ENCODE measurements at regions not wholly inside any gene's neighbourhood (a gene's known extent, or its start where the extent isn't known, plus 50 kb on each side); places are given as distances from the start of the nearest gene placed in this dataset.

- TF ChIP-seq CREB1 (IDR thresholded peaks at IDR 0.05; ENCODE audit: low read depth) (no peak), PKNOX1 (IDR thresholded peaks at IDR 0.05) (no peak), ZNF687 (IDR thresholded peaks at IDR 0.05) (no peak), RCOR1 (conservative IDR thresholded peaks at IDR 0.05; ENCODE audit: low read depth, low read length) (no peak), ZNF274 (IDR thresholded peaks at IDR 0.05; ENCODE audit: insufficient read depth, insufficient read length) (no peak), GATAD2B (conservative IDR thresholded peaks at IDR 0.05; ENCODE audit: low read depth) (no peak), POLR2A (IDR thresholded peaks at IDR 0.05; ENCODE audit: low read depth, low read length) (no peak), CBFB (IDR thresholded peaks at IDR 0.05; ENCODE audit: low read depth) (no peak), BMI1 (IDR thresholded peaks at IDR 0.05; ENCODE audit: borderline replicate concordance) (no peak), NR2F1 (conservative IDR thresholded peaks at IDR 0.05) (no peak), NRF1 (conservative IDR thresholded peaks at IDR 0.05; ENCODE audit: low read depth, low read length) (no peak), ZSCAN29 (IDR thresholded peaks at IDR 0.05) (no peak), CTCF (IDR thresholded peaks at IDR 0.05 in 2 of 3, conservative IDR thresholded peaks at IDR 0.05 in 1 of 3; ENCODE audit: control insufficient read depth in 2 of 3, extremely low read depth in 1 of 3, insufficient read depth in 1 of 3, low read depth in 3 of 3, low read length in 3 of 3) (no peak), FOXM1 (IDR thresholded peaks at IDR 0.05; ENCODE audit: low read depth, low read length) (no peak), LARP7 (IDR thresholded peaks at IDR 0.05) (no peak), SUZ12 (IDR thresholded peaks at IDR 0.05; ENCODE audit: unreplicated experiment) (no peak), HDAC6 (IDR thresholded peaks at IDR 0.05; ENCODE audit: unreplicated experiment) (no peak), SIX5 (IDR thresholded peaks at IDR 0.05; ENCODE audit: low read depth, low read length, severe bottlenecking) (no peak)
- TF ChIP-seq, protein P1, sequence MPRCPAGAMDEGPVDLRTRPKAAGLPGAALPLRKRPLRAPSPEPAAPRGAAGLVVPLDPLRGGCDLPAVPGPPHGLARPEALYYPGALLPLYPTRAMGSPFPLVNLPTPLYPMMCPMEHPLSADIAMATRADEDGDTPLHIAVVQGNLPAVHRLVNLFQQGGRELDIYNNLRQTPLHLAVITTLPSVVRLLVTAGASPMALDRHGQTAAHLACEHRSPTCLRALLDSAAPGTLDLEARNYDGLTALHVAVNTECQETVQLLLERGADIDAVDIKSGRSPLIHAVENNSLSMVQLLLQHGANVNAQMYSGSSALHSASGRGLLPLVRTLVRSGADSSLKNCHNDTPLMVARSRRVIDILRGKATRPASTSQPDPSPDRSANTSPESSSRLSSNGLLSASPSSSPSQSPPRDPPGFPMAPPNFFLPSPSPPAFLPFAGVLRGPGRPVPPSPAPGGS (IDR thresholded peaks at IDR 0.05; ENCODE audit: borderline replicate concordance, insufficient read depth, low read depth, low read length, poor library complexity, severe bottlenecking), result no peak
- WGBS (ENCODE audit: insufficient coverage, insufficient replicate concordance, low lambda C conversion rate, missing lambda C conversion rate), result 30% methylated on average over 6 of the region's 6 CpGs
- no peak overlapping the region for H3K4me3 ChIP-seq
- H3K79me2 ChIP-seq (ENCODE audit: control insufficient read depth, insufficient read depth, low read length), result no peaks in the 10 kb centered on the region
- ChIA-PET CTCF (no interaction called here), SMC1A (ENCODE audit: uncharacterized antibody, unreplicated experiment) (interaction anchor here (0.9 kb wide), 1 partner anchor 16 kb away, joined by 3 read pairs; no protein-coding TSS in a partner anchor), POLR2A (no interaction called here), RAD21 (ENCODE audit: unreplicated experiment) (no interaction called here)
- H3K36me3 ChIP-seq (ENCODE audit: control insufficient read depth in 2 of 2, insufficient read depth in 2 of 2, low read length in 1 of 2), result no peaks in the 10 kb centered on the region
- no TSS peak for BruUV-seq (replicated peaks)
- in situ Hi-C loops (cut with MboI), result no loop called here
- no peak overlapping the region for H3K4me2 ChIP-seq (ENCODE audit: control insufficient read depth, insufficient read depth)
- H3K9me3 ChIP-seq (replicated peaks; ENCODE audit: control insufficient read depth, insufficient read depth, low read length), result no peaks in the 10 kb centered on the region
- no peaks in the 10 kb centered on the region for H3K4me1 ChIP-seq (ENCODE audit: control insufficient read depth, insufficient read depth, low read length)
- no peak overlapping the region for H2AFZ ChIP-seq (ENCODE audit: control insufficient read depth, low read depth, low read length)
- ATAC-seq, result no peak
- DNase-seq (ENCODE audit: low read depth, low spot score), result no peak
- no peak overlapping the region for H3K27ac ChIP-seq (ENCODE audit: control insufficient read depth, insufficient read depth)
- intact Hi-C loops (cut with micrococcal nuclease; ENCODE audit: unreplicated experiment), result no loop called here
- H3K9ac ChIP-seq (ENCODE audit: control insufficient read depth, insufficient read depth, low read length), result no peak overlapping the region
- H3K27me3 ChIP-seq (replicated peaks in 1 of 2; ENCODE audit: control insufficient read depth in 2 of 2, insufficient read depth in 2 of 2, low read length in 1 of 2), result no peaks in the 10 kb centered on the region
- no peaks in the 10 kb centered on the region for H4K20me1 ChIP-seq (ENCODE audit: control insufficient read depth, insufficient read depth)
- no peak for FAIRE-seq
Observed at GRCh38 chr16:74215249-74215648, 81.4 kb upstream of the PSMD7 start.
